ENCODE measurements at regions not wholly inside any gene's neighbourhood (a gene's known extent, or its start where the extent isn't known, plus 50 kb on each side); places are given as distances from the start of the nearest gene placed in this dataset.
"Not testable (repeated sequence)": the region's sequence is repeated elsewhere in the genome, so short reads cannot be mapped to it uniquely, and the experiment has no call there.

- no peak for DNase-seq
These were observed 327.9 kb downstream of the SQOR start for GRCh38 chr15:45962733-45963132.

- no peak for DNase-seq
These were observed 335.7 kb downstream of the SQOR start for GRCh38 chr15:45970542-45970941.

DNA sequence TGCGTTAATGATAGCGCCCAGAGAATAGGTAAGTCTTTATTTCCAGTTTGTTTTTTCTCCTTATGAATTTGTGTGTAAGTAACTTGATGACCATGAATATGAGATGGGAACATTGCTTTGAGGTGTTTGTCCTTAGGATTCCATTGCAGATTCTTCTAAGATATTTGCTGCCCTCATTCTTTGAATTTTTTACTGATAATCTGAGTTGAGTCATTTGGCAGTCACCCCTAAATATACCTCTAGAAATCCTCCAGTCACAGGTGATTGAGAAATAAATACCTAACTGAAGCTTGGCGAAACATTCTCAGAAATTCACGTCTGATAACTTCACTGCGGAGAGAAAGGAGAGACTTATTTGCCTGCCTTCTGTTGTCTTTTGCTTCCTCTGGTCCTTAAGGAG is 345.5 kb downstream of the SQOR start:
- DNase-seq = no peak

DNA sequence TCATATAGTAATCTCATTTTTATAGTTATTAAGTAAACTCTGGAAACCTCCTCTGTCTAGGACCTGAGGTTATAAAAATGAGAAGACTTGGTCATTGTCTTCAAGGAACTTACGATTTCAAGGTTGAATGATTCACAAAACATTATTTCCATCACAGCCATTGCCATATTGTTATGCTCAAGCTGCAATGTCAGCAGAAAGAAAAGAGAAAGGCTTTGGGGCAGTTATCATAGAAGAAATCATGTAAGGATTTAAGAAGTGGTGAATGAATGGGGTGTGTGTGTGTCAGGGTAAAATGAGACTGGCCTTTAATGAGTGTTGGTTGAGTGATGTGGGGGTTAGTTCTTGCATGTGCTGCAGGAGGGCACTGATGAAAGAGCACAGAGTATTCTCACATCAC is 346.8 kb downstream of the SQOR start:
- no peak for DNase-seq

- no peak for DNase-seq
These were observed 357.0 kb downstream of the SQOR start for GRCh38 chr15:45991863-45992262.

GRCh38 chr15:45993072-45993471 is 358.2 kb downstream of the SQOR start:
- DNase-seq = no peak

GRCh38 chr15:45993508-45993907 is 358.7 kb downstream of the SQOR start:
- DNase-seq = no peak

GRCh38 chr15:45995800-45996199 is 361.0 kb downstream of the SQOR start:
- no peak for DNase-seq

GRCh38 chr15:46014532-46014931 is 379.7 kb downstream of the SQOR start:
- no peak for DNase-seq

DNA sequence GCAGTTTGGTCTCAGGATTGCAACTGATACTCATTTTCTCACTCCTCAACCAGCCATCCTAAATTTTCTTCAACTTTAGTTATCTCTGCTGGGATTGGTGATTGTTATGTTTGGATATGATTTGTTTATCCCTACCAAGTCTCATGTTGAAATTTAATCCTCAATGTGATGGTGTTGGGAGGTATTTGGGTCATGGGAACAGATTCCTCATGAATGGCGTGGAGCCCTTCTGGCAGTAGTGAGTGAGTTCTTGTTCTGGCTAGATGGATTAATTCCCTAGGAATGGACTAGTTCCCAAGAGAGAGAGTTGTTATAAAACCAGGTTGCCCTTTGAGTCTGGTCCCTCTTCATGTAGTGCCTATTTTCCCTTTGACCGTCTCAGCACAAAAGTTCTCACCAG is 399.9 kb downstream of the SQOR start:
- no peak for DNase-seq

DNA sequence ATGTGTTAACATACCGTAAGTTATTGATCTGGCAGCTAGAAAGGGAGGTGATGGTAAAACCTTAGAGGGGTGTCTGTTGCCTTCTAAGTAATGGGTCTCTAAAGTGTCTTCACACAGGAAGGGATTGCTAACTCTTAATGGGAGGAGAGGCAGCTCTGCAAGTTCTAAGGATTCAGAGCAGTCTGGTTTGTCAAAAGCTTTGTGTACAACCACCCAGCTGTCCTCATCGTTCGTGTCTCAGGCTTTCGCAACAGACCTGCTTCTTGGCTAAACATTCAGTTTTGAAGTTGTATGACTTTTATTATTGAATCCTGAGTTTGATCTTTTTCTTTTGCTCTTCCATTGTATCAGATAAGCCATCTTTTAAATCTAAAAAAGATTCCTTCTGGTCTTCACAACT is 404.9 kb downstream of the SQOR start:
- DNase-seq = no peak

- DNase-seq = no peak
These were observed 407.1 kb downstream of the SQOR start for GRCh38 chr15:46041905-46042304.

GRCh38 chr15:46059921-46060594 is 425.2 kb downstream of the SQOR start:
- DNase-seq = no peak

GRCh38 chr15:46061002-46061401 is 426.2 kb downstream of the SQOR start:
- no peak for DNase-seq

DNA sequence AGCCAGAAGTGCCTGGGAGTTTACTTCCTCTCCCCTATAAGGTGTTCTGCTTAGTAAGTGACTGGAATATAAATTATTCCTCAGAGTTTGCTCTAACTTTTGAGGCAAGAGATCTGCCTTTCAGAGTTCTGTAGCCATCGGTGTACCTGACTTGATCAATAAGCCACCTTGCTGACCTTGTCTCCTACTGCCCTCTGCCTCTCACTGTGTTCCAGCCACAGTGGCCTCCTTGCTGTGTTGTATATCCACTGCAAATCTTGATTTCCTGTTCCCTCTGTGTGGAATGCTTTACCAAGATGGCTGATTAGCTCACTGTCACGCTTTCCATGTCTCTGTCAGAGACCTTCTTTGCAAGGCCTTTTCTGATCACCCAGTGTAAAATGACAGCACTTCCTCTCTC is 442.4 kb downstream of the SQOR start:
- DNase-seq = no peak

DNA sequence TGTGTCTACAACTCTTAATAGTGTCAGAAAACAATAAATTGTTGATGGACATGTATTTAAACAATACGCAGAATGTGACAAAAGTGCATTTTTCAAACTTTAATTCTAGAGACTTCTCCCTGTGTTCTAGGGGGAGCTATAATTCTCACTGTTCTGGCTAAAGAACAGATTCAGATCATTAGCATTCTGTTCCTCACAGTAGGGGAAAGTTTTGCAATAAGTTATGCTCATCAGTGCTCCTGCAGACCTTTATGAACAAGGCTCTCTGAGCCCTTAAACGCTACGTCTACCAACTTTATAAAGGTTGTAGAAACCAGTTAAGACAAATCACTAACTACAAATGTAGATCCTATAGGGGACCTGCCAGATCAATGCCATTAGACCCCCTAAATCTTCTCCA is 444.2 kb downstream of the SQOR start:
- no peak for DNase-seq

DNA sequence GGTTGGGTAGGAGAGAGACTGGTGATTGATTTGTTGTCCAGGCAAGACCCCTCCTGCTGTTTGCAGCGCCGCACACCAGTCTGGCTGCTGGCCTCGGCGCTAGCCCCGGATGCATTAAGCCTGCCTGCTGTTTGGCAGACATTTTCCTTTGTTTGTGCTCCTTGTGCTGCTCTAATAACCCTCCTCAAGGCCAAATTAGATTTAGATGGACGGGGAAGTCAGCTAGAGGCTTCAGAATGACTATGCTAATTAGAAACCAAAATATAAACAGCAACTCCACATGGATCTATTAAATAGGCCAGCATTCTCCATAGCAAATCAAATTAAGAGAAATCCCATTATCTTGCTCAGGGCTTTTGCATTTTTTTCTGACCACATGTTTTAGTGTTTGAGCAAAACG is 445.2 kb downstream of the SQOR start:
- peak; percentile 11 to 25 for DNase-seq

- no peak for DNase-seq
These were observed 453.9 kb downstream of the SQOR start for GRCh38 chr15:46088486-46089445.

DNA sequence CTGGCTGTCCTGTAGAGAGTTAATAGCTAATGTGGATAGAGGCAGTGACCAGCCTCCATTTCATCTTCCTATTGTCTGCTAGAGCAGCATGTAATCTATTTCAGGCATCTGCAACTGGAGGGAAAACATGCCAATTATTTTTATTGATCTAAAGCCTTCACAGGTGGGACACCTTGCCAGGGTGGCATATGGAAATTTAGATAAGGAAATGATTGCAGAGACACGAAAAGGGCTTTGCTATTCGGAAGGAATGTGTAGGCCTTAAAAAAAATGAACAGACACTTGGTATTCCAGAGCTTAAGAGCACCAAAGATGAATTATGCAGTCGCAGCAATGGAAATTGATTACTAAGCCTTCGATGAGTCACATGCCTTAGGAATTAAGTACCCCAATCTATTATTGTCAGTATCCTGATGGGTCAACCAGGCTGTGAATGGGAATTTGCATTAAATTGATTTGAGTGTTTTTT is 454.7 kb downstream of the SQOR start:
- no peak for DNase-seq

DNA sequence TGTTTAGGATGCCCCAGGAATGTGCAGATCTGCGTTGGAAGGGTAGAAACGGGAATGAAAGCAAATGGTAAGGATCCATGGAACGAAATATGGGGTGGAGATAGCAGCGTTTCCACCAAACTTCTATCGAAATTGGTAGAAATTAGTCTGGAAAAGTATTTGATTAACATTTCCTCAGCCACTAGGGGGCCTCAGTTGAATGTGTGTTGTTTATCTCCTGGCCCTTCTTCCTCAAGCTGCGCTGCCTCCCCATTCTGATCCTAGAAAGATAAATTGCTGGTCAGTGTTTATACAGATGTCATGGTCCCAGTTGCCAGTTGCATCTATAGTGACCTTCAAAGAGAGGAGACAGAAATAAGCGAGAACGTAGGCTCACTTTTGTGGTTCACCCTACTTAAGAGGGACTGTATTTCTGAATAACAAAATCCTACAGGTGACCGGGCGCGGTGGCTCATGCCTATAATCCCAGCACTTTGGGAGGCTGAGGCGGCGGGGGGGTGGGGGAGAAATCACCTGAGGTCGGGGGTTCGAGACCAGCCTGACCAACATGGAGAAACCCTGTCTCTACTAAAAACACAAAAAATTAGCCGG is 457.1 kb downstream of the SQOR start:
- DNase-seq = peak; percentile 6 to 49

DNA sequence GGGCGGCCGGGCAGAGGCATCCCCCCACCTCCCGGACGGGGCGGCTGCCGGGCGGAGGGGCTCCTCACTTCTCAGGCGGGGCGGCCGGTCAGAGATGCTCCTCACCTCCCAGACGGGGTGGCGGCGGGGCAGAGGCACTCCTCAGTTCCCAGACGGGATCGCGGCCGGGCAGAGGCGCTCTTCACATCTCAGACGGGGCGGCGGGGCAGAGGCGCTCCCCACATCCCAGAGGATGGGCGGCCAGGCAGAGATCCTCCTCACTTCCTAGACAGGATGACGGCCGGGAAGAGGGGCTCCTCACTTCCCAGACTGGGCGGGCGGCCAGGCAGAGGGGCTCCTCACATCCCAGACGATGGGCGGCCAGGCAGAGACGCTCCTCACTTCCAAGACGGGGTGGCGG is 463.2 kb downstream of the SQOR start:
- DNase-seq = not testable (repeated sequence)

DNA sequence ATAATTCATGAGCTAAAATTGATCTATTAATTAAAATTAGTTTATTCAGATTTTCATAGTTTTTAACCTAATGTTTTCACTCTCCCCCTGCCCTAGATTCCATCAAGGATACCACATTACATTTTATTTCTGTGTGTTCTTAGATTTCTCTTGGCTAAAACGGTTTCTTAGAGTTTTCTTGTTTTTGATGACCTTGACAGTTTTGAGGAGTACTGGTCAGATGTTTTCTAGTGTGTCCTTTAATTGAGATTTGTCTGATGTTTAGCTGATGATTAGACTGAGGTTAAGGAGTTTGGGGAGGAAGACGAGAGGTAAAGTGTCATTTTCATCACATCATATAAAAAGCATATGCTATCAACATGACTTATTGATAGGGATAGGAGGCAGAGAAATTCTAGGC is 475.9 kb downstream of the SQOR start:
- DNase-seq = no peak

GRCh38 chr15:46111730-46112129 is 476.9 kb downstream of the SQOR start:
- DNase-seq = no peak

GRCh38 chr15:46117071-46117470 is 482.2 kb downstream of the SQOR start:
- DNase-seq = no peak
